ENCODE measurements at regions not wholly inside any gene's neighbourhood (a gene's known extent, or its start where the extent isn't known, plus 50 kb on each side); places are given as distances from the start of the nearest gene placed in this dataset.

- no peak for DNase-seq (ENCODE audit: low read depth in 2 of 3, low spot score in 2 of 3)
These were observed 302.8 kb upstream of the JARID2 start for GRCh38 chr6:14943116-14943515.

GRCh38 chr6:14944593-14944992 is 301.3 kb upstream of the JARID2 start:
- DNase-seq (ENCODE audit: low read depth in 2 of 3, low spot score in 2 of 3), result no peak

GRCh38 chr6:14945461-14946185 is 300.2 kb upstream of the JARID2 start:
- DNase-seq (ENCODE audit: low read depth in 2 of 3, low spot score in 2 of 3), result no peak

DNA sequence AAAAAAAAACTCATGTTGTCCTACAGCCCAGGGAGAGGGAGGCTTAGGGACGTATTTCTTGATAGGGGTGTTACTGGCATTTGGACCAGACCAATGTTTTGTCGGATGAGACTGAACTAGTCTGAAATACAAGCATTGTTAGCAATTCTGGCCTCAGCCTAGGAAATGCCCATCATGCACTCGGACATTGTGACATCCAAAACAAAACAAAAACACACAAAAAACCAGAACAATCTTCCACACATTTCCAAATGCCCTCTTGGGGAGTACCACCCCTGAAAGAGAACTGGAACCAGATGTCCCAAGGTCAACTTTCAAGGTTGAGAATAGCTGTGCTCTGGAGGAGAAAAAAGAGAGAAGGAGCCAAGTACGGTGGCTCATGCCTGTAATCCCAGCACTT is 299.1 kb upstream of the JARID2 start:
- DNase-seq (ENCODE audit: low read depth in 2 of 3, low spot score in 2 of 3), result no peak

- DNase-seq (ENCODE audit: low read depth in 2 of 3, low spot score in 2 of 3), result no peak
These were observed 297.2 kb upstream of the JARID2 start for GRCh38 chr6:14948586-14949245.

DNA sequence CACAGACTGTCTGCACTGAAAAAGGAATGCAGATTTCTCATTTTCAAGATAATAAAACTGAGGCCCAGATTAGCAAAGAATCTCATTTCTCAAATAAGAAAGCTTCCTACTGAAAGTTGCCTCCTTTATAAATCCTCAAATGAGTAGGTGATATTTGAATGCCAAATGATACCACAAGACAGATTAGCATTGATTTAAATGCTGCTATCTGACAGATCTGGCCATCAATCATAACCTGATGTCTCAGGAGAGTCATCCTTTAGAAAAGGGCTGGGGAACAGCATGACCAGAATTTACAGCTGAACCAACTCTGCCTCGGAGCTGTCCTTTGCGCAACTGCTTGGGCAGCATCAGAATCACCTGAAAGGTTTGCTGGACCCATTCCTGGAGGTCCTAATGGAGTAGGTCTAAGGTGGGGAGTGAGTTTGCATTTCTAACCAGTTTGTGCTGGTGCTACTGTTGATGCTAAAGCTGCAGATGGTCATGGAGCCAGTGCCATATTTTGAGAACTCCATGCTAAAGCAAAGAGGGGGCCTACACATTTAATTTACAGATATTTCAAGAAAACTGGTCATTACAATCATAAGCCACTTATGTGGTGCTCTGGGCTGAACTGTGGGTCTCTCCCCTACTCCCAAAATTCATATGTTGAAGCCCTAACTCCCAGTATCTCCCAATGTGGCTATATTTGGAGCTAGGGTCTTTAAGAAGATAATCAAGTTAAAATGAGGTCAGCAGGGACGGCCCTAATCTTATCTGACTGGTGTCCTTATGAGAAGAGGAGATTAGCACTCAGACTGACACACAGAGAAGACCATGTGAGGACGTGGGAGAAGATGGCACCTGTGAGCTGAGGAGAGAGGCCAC is 295.5 kb upstream of the JARID2 start:
- DNase-seq (ENCODE audit: low read depth in 2 of 3, low spot score in 2 of 3), result no peak

GRCh38 chr6:14950970-14951276 is 294.9 kb upstream of the JARID2 start:
- DNase-seq (ENCODE audit: low read depth in 2 of 3, low spot score in 2 of 3), result no peak

DNA sequence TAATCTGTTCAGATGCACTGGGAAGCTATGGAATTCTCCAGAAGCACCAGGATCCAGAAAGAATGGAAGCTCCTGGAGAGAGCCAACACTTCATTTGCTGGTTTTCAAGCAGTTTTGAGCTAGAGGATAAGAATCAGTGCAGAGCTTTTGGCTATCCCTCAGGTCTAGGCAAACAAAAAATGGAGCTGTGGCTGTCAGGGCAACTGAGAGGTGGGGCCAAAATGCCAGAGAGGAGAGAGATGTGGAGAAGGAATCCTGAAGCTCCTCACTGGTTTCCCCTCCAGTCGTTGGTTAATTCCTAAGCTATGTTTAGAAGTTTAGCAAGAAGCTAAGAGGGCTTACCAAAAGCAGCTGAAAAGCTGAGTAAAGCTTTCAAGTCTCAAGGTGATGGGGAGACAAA is 294.2 kb upstream of the JARID2 start:
- no peak for DNase-seq (ENCODE audit: low read depth in 2 of 3, low spot score in 2 of 3)

GRCh38 chr6:14953836-14954235 is 292.0 kb upstream of the JARID2 start:
- no peak for DNase-seq (ENCODE audit: low read depth in 2 of 3, low spot score in 2 of 3)

DNA sequence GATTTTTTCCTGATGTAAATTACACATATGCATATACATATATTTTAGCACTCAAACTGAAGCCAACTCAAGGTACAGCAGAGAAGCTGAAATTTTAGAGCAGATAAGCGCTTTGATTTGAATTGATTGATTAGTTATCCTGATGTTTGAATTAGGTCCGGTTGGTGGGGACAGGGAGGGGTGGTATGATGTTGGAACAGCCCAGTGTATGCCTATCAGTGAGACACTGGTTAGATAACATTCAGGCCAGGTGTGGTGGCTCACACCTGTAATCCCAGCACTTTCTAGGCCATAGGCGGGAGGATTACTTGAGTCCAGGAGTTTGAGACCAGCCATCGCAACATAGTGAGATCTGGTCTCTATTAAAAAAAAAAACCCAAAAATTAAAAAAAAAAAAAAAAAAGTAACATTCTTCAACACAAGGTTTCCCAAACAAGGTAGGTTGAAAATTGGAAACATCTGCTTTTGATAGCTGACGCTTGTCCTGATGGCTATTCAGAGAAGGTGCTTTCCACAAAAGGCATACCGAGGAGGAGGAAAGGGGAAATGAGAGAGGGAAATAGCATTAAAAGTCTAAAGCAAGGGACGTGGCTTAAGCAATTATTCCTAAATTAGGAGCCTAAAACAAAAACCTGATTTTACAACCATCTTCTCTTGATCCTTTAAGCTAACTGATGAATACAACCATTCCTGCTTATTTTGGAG is 288.4 kb upstream of the JARID2 start:
- DNase-seq (ENCODE audit: low read depth in 2 of 3, low spot score in 2 of 3), result no peak

- no peak for DNase-seq (ENCODE audit: low read depth in 2 of 3, low spot score in 2 of 3)
These were observed 286.5 kb upstream of the JARID2 start for GRCh38 chr6:14959324-14959885.

DNA sequence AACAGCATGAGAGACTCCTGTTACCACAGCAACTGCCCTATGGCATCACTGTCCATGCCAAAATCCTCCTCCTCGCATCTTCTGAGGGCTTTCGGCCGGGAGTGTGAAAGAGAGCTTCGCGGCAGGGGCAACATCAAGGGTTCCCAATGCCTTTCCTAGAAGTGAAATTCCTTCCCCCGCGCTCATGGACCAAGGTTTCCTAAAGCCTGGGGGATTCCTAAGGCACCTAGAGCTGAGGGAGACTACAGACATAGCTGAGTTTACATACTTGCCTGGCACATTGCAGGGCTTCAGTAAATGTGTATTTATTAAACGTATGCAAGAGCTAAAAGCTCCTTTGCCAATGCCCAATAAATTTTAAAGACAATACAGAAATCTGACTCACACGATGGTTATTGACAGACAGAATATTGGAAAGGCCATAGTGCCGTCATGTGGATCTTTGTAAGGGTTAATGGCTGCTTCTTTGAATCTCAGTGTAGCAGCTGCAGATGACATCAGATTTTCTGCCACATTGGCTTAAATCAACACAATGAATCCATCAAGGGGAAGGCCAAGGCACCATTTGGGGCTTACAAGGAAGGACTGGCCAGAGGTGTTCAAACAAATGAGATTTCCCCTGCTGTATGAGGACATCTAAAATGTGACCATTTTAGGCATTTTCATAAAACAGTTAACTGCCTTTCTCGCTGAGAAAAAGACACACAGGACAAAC is 281.2 kb upstream of the JARID2 start:
- DNase-seq (ENCODE audit: low read depth in 2 of 3, low spot score in 2 of 3), result no peak

DNA sequence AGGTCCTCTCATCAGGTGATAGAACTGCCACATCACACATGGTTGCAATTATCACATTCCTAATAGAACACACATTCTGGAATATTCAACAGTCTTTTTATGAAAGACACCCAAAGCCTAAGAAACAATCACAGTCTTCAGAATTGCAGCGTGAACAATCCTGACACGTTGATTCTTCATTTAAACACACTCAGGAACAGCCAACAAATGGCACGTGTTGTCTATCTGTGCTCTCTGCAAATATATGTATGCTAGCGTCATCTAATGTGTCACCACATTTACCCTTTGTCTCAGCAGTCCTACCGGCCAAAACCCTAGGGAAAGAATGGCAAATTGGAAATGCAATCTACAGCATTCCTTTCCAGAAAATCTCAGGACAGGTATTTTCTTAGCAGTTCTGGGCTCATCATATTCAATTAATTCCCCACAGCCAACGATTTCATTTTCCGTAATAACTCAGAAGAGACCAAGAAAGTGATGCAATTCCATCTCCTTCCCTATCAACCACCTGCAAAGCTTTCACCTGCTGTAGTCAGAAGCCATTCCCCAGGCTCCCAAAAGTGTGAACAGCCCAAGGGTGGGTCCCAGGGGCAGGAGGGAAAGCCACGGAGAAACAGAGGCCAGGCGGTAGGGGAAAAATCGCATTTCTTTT is 280.3 kb upstream of the JARID2 start:
- no peak for DNase-seq (ENCODE audit: low read depth in 2 of 3, low spot score in 2 of 3)

DNA sequence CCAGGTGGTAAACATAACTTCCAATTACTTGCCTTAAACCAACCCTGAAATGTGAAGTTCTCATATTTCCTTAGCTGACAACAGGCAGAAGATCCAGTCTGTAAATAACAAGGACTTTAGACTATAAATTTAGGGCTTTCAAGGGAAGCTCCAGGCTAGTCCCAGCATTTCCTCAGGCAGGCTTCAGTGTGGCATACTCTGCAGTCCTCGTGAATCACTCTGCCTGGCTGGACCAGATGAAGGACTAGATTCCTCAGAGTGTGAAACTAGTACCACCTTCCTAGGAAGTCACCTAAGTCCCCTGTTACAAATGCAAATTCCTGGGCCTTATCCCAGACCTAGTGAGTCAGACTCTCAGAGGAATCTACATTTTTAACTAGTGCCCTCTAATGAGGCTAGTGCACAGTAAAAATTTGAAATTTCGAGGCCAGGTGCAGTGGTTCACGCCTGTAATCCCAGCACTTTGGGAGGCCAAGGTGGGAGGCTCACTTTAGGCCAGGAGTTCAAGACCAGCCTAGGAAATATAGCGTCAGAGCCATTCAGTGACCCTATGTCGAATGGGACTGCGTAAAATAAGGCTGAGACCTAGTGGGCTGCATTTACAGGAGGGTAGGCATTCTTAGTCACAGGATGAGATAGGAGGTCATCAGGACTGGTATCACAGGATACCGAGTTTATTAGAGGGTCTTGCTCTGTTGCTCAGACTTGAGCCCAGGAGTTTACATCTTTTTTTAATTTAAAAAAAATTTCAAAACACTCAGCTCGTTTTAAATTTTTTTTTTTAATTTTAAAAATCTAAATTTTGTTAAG is 279.6 kb upstream of the JARID2 start:
- no peak for DNase-seq (ENCODE audit: low read depth in 2 of 3, low spot score in 2 of 3)

GRCh38 chr6:14966906-14967711 is 278.8 kb upstream of the JARID2 start:
- DNase-seq (ENCODE audit: low read depth in 2 of 3, low spot score in 2 of 3), result no peak

- no peak for DNase-seq (ENCODE audit: low read depth in 2 of 3, low spot score in 2 of 3)
These were observed 277.7 kb upstream of the JARID2 start for GRCh38 chr6:14968056-14968637.

GRCh38 chr6:14969126-14969525 is 276.7 kb upstream of the JARID2 start:
- DNase-seq (ENCODE audit: low read depth in 2 of 3, low spot score in 2 of 3), result no peak
